Endometrium (tissue), 2 donors: ENCODE measurements at regions not wholly inside any gene's neighbourhood (a gene's known extent, or its start where the extent isn't known, plus 50 kb on each side); places are given as distances from the start of the nearest gene placed in this dataset.

Experiments
- FAIRE-seq: peaks from 2 replicates; lab custom pipeline; 2012; peaks lifted over from hg19 to GRCh38; lab: Jason Lieb, UNC
- donor health status: control.
- donor health status: control.

DNA sequence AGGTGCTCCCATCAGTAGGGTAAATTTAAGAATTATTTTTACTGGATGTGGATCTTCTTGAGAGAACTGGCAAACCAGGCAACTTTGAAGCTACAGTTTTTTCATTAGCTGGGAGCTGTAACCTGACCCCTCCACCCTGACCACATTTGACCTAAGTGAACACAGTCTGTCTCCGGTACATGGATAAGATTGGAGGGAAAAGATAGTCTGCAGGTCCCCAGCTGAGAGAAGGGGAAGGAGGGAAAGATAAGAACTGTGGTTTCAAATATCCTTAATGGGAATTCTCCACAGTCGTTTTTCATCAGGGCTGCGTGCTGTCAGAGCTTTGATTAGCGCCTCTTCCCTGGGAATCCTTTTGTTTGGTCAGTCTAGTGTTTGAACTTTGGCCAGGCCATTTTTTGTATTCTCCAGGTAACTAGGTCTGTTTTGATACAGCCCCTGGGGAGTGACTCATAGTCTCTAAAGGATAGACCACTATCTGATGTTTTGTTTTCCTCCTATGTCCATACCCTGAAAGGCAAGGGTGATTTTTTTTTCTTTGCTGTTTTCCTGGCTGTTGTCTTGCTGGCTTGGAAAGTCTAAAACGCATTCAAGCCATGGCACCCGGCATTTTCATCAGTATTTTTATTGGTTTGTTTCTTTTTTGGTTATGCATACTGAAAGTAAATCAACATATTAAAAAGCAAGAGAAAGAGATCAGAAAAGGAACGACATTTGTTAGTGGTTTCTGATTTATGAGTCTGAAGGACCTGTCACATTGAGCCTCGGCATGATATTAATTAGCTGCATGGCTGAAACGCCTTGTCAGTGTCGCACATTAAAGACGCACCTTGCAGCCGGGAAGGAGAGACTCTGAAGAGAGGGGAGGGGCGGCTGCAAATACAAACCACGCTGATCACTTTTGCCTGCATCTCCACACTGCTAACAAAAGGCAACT, 183.4 kb upstream of the FN1 start:
- no peak for FAIRE-seq

DNA sequence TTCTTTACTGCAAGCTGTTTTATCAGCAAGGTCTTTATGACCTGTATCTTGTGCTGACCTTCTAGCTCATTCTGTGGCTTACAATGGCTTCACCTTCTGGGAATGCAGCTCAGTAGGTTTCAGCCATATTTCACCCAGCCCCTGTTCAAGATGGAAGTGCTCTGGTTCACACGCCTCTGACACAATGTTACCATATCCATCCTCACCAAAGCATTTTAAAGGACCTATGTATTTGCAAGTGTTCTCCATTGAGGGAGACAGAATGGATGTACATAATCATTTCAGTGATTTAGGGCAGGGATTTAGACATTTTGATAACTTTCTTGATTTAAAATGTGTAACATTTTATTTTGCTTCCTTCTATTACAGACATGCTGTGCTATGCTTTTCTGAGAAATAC, 182.3 kb upstream of the FN1 start:
- FAIRE-seq: no peak

DNA sequence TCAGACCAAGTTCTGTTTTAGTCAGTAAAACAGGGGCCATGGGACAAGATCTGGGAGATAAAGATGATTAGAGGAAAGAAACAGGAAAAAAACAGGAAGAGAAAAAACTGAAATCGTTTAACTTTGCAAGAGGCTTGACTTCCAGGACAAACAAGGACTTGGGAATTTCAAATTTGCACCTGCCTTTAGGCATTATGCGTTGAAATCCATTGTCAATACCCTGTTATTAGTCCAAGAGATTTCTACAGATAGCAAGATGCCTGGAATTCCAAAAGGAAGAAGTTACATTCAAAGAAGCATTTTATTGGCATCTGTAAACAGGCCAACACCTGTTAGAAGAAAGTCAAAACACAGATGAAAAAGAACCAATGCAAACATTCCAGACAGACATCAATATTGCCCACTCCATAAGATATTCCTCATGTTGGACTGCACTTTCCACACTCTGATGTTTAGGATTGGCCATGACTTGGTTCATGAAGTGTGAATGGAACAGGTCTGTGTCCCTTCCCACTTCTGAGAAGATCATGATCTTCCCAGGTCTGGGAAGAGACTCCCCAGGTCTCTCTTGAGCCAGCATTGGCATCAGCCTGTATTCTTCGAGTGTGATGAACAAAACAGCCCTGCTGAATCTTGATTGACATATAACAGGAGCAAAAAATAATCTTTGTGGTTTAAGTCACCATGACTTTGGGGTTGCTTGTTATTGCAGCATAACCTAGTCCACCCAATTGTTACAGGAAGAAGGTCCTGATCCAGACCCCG, 181.4 kb upstream of the FN1 start:
- FAIRE-seq: no peak

GRCh38 chr2:215615803-215616174, 179.9 kb upstream of the FN1 start:
- FAIRE-seq: no peak

GRCh38 chr2:215615067-215615802, 179.4 kb upstream of the FN1 start:
- FAIRE-seq: no peak

DNA sequence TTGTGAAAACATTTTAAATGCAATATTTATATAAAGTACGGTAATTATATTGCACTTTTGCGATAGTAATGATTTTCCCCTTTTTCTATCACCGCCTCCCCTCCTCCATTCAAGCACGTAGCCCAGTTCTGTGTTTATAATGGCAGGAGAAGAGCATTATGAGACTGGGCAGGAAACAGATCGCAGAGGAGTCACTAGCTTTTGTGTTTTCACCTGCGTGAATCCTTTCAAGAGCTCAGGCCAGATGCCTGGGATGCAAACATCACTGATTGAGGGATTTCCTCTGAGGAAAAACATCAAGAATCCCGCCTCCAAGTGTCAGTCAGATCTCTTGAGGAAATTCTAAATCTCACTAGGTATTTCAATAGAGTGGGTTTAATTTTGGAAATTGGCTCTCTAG, 178.4 kb upstream of the FN1 start:
- no peak for FAIRE-seq

DNA sequence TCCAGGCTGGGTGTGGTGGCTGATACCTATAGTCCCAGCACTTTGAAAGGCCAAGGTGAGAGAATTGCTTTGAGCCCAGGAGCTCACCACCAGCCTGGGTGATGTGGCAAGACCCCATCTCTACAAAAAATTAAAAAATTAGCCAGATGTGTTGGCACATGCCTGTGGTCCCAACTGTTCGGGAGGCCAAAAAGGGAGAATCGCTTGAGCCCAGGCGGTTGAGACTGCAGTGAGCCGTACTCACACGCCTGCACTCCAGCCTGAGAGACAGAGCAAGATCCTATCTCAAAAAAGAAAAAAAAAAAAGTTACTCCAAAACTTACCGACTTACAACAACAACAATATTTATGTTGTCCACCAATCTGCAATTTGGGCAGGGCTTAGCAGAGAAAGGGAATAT, 178.0 kb upstream of the FN1 start:
- FAIRE-seq: no peak

DNA sequence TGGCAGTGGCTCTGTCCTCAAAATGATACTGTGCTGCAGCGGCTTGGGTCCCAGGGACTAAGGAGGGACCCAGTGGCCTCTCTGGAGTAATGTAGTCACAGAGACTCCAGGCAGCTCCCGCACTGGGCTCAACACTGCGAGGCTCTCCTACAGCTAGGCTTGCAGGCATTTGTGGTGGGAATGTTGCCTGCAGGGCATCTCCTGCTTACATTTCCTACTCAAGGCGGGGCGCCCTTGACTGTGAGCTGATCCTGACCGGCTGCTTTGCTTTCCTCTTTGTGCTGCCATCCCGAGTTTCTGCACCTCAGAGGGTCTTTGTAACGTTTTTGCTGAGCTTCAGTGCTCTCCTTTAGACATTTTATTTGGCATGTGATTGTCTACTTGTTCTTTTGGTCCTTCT, 177.4 kb upstream of the FN1 start:
- FAIRE-seq: no peak

GRCh38 chr2:215612786-215613185, 176.9 kb upstream of the FN1 start:
- FAIRE-seq: no peak

GRCh38 chr2:215611609-215612386, 175.9 kb upstream of the FN1 start:
- no peak for FAIRE-seq

- no peak for FAIRE-seq
These were observed 173.5 kb upstream of the FN1 start for GRCh38 chr2:215609089-215610032.

GRCh38 chr2:215607766-215608165, 171.9 kb upstream of the FN1 start:
- no peak for FAIRE-seq

DNA sequence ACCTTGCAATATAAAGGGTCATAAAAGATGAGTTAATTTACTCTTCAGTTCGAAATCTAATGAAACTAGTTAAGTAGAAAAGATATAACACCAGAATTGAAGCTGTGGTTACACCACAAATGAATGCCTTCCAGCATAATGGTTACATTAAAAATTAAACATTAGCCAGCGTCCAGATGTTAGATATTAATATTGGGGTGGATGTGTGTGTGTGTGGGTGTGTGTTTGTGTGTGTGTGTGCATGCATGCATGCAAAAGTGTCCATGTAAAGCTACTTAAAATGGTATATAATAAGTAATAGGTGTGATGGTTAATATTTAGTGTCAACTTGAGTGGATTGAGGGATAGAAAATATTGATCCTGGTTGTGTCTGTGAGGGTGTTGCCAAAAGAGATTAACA, 170.4 kb upstream of the FN1 start:
- FAIRE-seq: no peak

- no peak for FAIRE-seq
These were observed 169.3 kb upstream of the FN1 start for GRCh38 chr2:215605214-215605613.

DNA sequence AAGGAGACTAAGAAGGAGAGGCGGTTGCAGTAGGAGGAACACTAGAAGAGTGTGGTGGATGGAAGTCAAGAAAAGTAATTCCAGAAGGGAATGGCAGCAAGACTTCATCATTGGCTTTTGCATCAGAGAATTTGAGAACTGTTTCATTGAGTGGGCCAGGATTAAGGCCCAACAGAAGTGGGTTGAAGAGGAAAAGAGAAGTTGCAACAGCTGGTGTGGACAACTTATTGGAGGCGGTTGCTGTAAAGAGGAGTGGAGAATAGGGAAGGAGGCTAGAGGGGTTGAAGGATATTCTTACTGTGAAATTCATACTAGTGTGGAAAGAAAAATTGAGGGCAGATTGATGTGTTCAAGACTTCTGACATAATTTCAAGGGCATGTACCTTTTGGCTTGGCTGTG, 168.7 kb upstream of the FN1 start:
- FAIRE-seq: no peak

DNA sequence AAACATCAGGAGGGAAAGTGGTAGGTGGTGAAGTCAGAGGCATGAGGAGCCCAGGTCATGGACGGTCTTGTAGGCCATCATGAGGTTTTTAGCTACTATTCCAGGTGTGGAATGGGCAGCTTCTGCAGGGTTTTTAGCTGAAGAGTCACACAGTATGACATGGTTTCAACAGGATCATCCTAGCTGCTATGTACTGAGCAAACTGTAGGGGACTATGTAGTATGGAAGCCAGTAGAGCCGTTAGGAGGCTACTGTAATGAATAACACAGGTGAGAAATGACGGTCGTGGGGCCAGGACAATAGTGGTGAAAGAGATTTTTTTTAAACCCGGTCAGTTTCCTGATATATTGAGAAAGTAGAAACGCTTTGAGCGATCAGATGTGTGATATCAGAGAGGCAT, 167.6 kb upstream of the FN1 start:
- FAIRE-seq: no peak

- FAIRE-seq: no peak
These were observed 167.1 kb upstream of the FN1 start for GRCh38 chr2:215602997-215603396.

- FAIRE-seq: no peak
These were observed 166.3 kb upstream of the FN1 start for GRCh38 chr2:215601990-215602721.

GRCh38 chr2:215601526-215601925, 165.7 kb upstream of the FN1 start:
- FAIRE-seq: no peak

- no peak for FAIRE-seq
These were observed 162.6 kb upstream of the FN1 start for GRCh38 chr2:215598376-215598975.
